Neuronal stem cell (in vitro differentiated cells): ENCODE measurements at regions not wholly inside any gene's neighbourhood (a gene's known extent, or its start where the extent isn't known, plus 50 kb on each side); places are given as distances from the start of the nearest gene placed in this dataset.

Experiments used
- DNase-seq: peaks from one replicate; pipeline ENCODE4 v3.0.0-alpha.2; 2013; ENCODE audit warnings: low spot score
- H2AFZ ChIP-seq: one replicate; pipeline ENCODE4 v1.6.1; 2013; ENCODE audit warnings: mild to moderate bottlenecking, low read length, inconsistent platforms
- H2AK5ac ChIP-seq: 2 replicates; pipeline ENCODE4 v1.6.1; 2013; ENCODE audit warnings: low read depth, mild to moderate bottlenecking, inconsistent platforms, low read length, moderate library complexity, mixed read lengths
- H2BK120ac ChIP-seq: 2 replicates; pipeline ENCODE4 v1.6.1; 2013; ENCODE audit warnings: low read depth, mild to moderate bottlenecking, inconsistent platforms, low read length, moderate library complexity, mixed read lengths
- H2BK12ac ChIP-seq: one replicate; pipeline ENCODE4 v1.6.1; 2013; ENCODE audit warnings: low read length, inconsistent platforms
- H2BK15ac ChIP-seq: 2 replicates; pipeline ENCODE4 v1.6.1; 2013; ENCODE audit warnings: mild to moderate bottlenecking, low read length, inconsistent platforms, mixed read lengths
- H2BK5ac ChIP-seq: one replicate; pipeline ENCODE4 v1.6.1; 2013; ENCODE audit warnings: inconsistent platforms, mild to moderate bottlenecking, low read length, moderate library complexity
- H3K14ac ChIP-seq: one replicate; pipeline ENCODE4 v1.6.1; 2013; ENCODE audit warnings: low read length, inconsistent platforms
- H3K18ac ChIP-seq: 2 replicates; pipeline ENCODE4 v1.6.1; 2013; ENCODE audit warnings: low read length, inconsistent platforms
- H3K23ac ChIP-seq: 2 replicates; pipeline ENCODE4 v1.6.1; 2013; ENCODE audit warnings: low read depth, mild to moderate bottlenecking, mixed read lengths, low read length, inconsistent platforms; ENCODE audit not compliant: poor library complexity
- H3K27ac ChIP-seq: replicated peaks from 3 replicates; pipeline ENCODE4 v1.5.1; 2013; ENCODE audit warnings: low read length, inconsistent platforms
- H3K27me3 ChIP-seq, 3 experiments: 2 replicates each; pipeline ENCODE4 v1.6.1; 2013; ENCODE audit warnings: low read length in 3 of 3, mild to moderate bottlenecking in 2 of 3, inconsistent platforms in 1 of 3, low read depth in 1 of 3, mixed read lengths in 1 of 3, moderate library complexity in 1 of 3; ENCODE audit not compliant: control insufficient read depth in 3 of 3, insufficient read depth in 3 of 3
- H3K36me3 ChIP-seq, 2 donors: replicated peaks in 1 of 2; 2 replicates each; pipeline ENCODE4 v1.6.1; 2013; ENCODE audit warnings: low read length in 2 of 2; ENCODE audit not compliant: control insufficient read depth in 2 of 2, insufficient read depth in 2 of 2
- H3K4ac ChIP-seq: 2 replicates; pipeline ENCODE4 v1.6.1; 2013; ENCODE audit warnings: inconsistent platforms, mild to moderate bottlenecking, low read length, moderate library complexity
- H3K4me1 ChIP-seq, 2 donors: 1 replicate in 1 of 2; 2 replicates in 1 of 2; pipeline ENCODE4 v1.6.1; 2013; ENCODE audit warnings: low read length in 2 of 2, low read depth in 1 of 2; ENCODE audit not compliant: control insufficient read depth in 2 of 2, insufficient read depth in 1 of 2
- H3K4me2 ChIP-seq: one replicate; pipeline ENCODE4 v1.6.1; 2013; ENCODE audit warnings: mild to moderate bottlenecking, low read length, inconsistent platforms; ENCODE audit not compliant: insufficient read depth, poor library complexity, severe bottlenecking
- H3K4me3 ChIP-seq, 2 donors: 2 replicates each; pipeline ENCODE4 v1.5.1; 2013; ENCODE audit warnings: low read length in 2 of 2, mild to moderate bottlenecking in 2 of 2, inconsistent platforms in 1 of 2, moderate library complexity in 1 of 2
- H3K79me1 ChIP-seq: one replicate; pipeline ENCODE4 v1.6.1; 2013; ENCODE audit warnings: low read depth, mild to moderate bottlenecking, inconsistent platforms, low read length, moderate library complexity
- H3K9ac ChIP-seq: one replicate; pipeline ENCODE4 v1.6.1; 2013; ENCODE audit warnings: mild to moderate bottlenecking, low read depth, low read length, inconsistent platforms; ENCODE audit not compliant: poor library complexity
- H3K9me3 ChIP-seq, 2 donors: replicated peaks in 1 of 2; 2 replicates each; pipeline versions ENCODE3 to v1.6.1; 2013; ENCODE audit warnings: low read length in 2 of 2, mild to moderate bottlenecking in 2 of 2, inconsistent platforms in 1 of 2, low read depth in 1 of 2, mixed read lengths in 1 of 2, moderate library complexity in 1 of 2; ENCODE audit not compliant: control insufficient read depth in 2 of 2, insufficient read depth in 1 of 2
- H4K8ac ChIP-seq: one replicate; pipeline ENCODE4 v1.6.1; 2013; ENCODE audit warnings: low read depth, mild to moderate bottlenecking, inconsistent platforms, low read length, moderate library complexity
- H4K91ac ChIP-seq: one replicate; pipeline ENCODE4 v1.6.1; 2013; ENCODE audit warnings: low read length, low read depth, mild to moderate bottlenecking, inconsistent platforms; ENCODE audit not compliant: poor library complexity
- WGBS, 2 donors: extraction: QIAGEN DNeasy Blood & Tissue Kit; methylation state at CpG; one replicate each; pipeline ENCODE4 v1.1.7; 2013; ENCODE audit warnings: missing lambda C conversion rate in 2 of 2, mixed read lengths in 1 of 2; ENCODE audit not compliant: insufficient read length in 2 of 2, insufficient replicate concordance in 1 of 2; ENCODE audit errors: extremely low coverage in 2 of 2; 5-methylcytosine and 5-hydroxymethylcytosine counted together

GRCh38 chr4:171727185-171727584 lies 86.0 kb upstream of the GALNTL6 start:
- no peak overlapping the region for H3K4me2 ChIP-seq
- H3K4me1 ChIP-seq, result no peaks in the 10 kb centered on the region
- H2BK5ac ChIP-seq, result no peak overlapping the region
- H3K9ac ChIP-seq, result no peak overlapping the region
- H3K27me3 ChIP-seq, result no peaks in the 10 kb centered on the region
- no peak overlapping the region for H4K91ac ChIP-seq
- H3K79me1 ChIP-seq, result no peaks in the 10 kb centered on the region
- no peak overlapping the region for H2BK15ac ChIP-seq
- no peak overlapping the region for H3K14ac ChIP-seq
- H2AK5ac ChIP-seq, result no peak overlapping the region
- no peak overlapping the region for H3K27ac ChIP-seq
- no peak overlapping the region for H4K8ac ChIP-seq
- no peak for DNase-seq
- H3K4me3 ChIP-seq, result no peak overlapping the region
- H3K18ac ChIP-seq, result no peak overlapping the region
- H3K23ac ChIP-seq, result no peak overlapping the region
- no peak overlapping the region for H2AFZ ChIP-seq
- no CpG with 5 or more reads among the region's 1 CpG for WGBS, 2 donors
- no peak overlapping the region for H2BK120ac ChIP-seq
- no peak overlapping the region for H3K4ac ChIP-seq
- no peak overlapping the region for H2BK12ac ChIP-seq
- no peaks in the 10 kb centered on the region for H3K9me3 ChIP-seq
- no peaks in the 10 kb centered on the region for H3K36me3 ChIP-seq

- no peaks in the 10 kb centered on the region for H3K9me3 ChIP-seq
- H2BK5ac ChIP-seq, result no peak overlapping the region
- no peak overlapping the region for H3K4me2 ChIP-seq
- no CpG with 5 or more reads among the region's 2 CpGs for WGBS, 2 donors
- no peak overlapping the region for H2BK12ac ChIP-seq
- no peaks in the 10 kb centered on the region for H3K4me1 ChIP-seq
- H3K14ac ChIP-seq, result no peak overlapping the region
- H3K4me3 ChIP-seq, result no peak overlapping the region
- H3K4ac ChIP-seq, result no peak overlapping the region
- H3K9ac ChIP-seq, result no peak overlapping the region
- H2AK5ac ChIP-seq, result no peak overlapping the region
- no peaks in the 10 kb centered on the region for H3K27me3 ChIP-seq
- H4K91ac ChIP-seq, result no peak overlapping the region
- H3K27ac ChIP-seq, result no peak overlapping the region
- DNase-seq, result no peak
- no peak overlapping the region for H3K18ac ChIP-seq
- H3K36me3 ChIP-seq, result no peaks in the 10 kb centered on the region
- no peak overlapping the region for H2BK120ac ChIP-seq
- H2AFZ ChIP-seq, result no peak overlapping the region
- no peak overlapping the region for H3K23ac ChIP-seq
- H2BK15ac ChIP-seq, result no peak overlapping the region
- H4K8ac ChIP-seq, result no peak overlapping the region
- no peaks in the 10 kb centered on the region for H3K79me1 ChIP-seq
These were observed 91.3 kb upstream of the GALNTL6 start for GRCh38 chr4:171721937-171722336.

DNA sequence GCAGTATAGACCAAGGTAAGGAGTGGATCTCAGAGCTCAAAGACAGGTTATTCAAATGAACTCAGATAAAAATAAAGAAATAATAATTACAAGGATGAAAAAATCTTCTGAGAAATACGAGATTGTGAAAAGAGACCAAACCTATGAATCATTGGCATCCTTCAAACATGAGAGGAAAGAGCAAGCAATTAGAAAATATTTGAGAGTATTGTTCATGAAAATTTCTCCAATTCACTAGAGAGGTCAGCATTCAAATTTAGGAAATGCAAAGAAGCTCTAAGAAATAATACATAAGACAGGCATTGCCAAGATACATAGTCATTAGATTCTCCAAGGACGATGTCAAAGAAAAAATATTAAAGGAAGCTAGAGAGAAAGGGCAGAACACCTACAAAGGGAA lies 93.5 kb upstream of the GALNTL6 start:
- WGBS, 2 donors, result no CpG with 5 or more reads among the region's 2 CpGs
- no peaks in the 10 kb centered on the region for H3K79me1 ChIP-seq
- H3K18ac ChIP-seq, result no peak overlapping the region
- no peak overlapping the region for H2AK5ac ChIP-seq
- no peak overlapping the region for H2BK15ac ChIP-seq
- H3K4ac ChIP-seq, result no peak overlapping the region
- H4K91ac ChIP-seq, result no peak overlapping the region
- H2BK5ac ChIP-seq, result no peak overlapping the region
- H3K27me3 ChIP-seq, result no peaks in the 10 kb centered on the region
- H3K27ac ChIP-seq, result no peak overlapping the region
- DNase-seq, result no peak
- H3K9me3 ChIP-seq, result no peaks in the 10 kb centered on the region
- no peak overlapping the region for H2BK120ac ChIP-seq
- no peak overlapping the region for H2AFZ ChIP-seq
- H3K14ac ChIP-seq, result no peak overlapping the region
- no peak overlapping the region for H2BK12ac ChIP-seq
- no peaks in the 10 kb centered on the region for H3K4me1 ChIP-seq
- no peak overlapping the region for H3K9ac ChIP-seq
- no peak overlapping the region for H3K4me3 ChIP-seq
- H3K4me2 ChIP-seq, result no peak overlapping the region
- no peaks in the 10 kb centered on the region for H3K36me3 ChIP-seq
- H3K23ac ChIP-seq, result no peak overlapping the region
- no peak overlapping the region for H4K8ac ChIP-seq

DNA sequence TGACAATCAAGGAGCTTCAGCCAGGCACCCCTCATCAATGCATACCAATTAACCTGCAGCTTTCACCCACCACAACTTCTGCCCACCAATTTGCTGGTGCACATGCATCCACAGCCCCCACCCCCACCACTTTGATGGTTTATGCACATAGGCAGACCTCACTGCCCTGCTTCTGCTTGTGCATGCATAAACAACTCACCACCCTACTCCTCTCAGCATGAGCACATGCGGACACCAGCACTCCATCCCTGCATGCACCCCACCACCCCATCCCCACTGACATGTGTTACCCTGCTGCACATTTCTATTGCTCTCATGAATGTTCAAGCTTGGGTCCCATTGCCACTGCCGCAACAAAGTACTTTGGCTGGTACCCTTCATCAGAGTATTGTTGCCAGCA lies 94.5 kb upstream of the GALNTL6 start:
- Histone ChIP-seq H4K91ac (no peak overlapping the region), H3K23ac (peak overlapping the region; percentile 37), H3K14ac (peak overlapping the region; percentile 4), H2BK12ac (no peak overlapping the region), H3K9ac (peak overlapping the region; percentile 57), H3K4me3 (no peak overlapping the region), H3K4ac (no peak overlapping the region), H3K79me1 (no peaks in the 10 kb centered on the region), H4K8ac (peak overlapping the region; percentile 55), H3K9me3 (no peaks in the 10 kb centered on the region), H2BK15ac (no peak overlapping the region), H3K4me2 (no peak overlapping the region), H2AFZ (no peak overlapping the region), H3K18ac (peak overlapping the region; percentile 55), H3K36me3 (no peaks in the 10 kb centered on the region), H2AK5ac (no peak overlapping the region), H3K27me3 (no peaks in the 10 kb centered on the region), H3K4me1 (no peaks in the 10 kb centered on the region), H2BK5ac (no peak overlapping the region), H2BK120ac (no peak overlapping the region), H3K27ac (no peak overlapping the region)
- DNase-seq, result no peak
- no CpG with 5 or more reads among the region's 2 CpGs for WGBS, 2 donors
